ENCODE measurements at regions not wholly inside any gene's neighbourhood (a gene's known extent, or its start where the extent isn't known, plus 50 kb on each side); places are given as distances from the start of the nearest gene placed in this dataset.

DNA sequence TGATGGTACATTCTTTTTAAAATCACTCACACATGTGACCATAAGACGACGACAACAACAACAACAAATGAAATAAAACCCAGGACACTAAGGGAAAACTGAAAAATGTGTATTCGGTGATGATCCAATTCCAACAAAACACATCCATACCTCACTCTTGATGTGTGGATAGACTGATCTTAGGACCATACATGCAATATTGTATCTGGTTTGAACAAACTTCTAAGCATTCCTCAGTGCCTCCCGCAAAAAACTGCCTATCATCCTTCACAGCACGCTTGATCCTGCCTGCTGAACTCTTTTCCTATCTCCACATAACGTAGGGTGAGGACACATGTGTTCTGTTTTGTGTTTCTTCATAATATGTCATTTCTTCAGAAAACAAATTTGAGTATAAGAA lies 415.2 kb downstream of the KCTD12 start:
- DNase-seq, result no peak
- H3K9ac ChIP-seq (ENCODE audit: low read length), result no peak overlapping the region
- no peak overlapping the region for H3K27ac ChIP-seq (ENCODE audit: low read length)
- no peak for TF ChIP-seq EZH2 (optimal IDR thresholded peaks at IDR 0.05; ENCODE audit: low read depth, low read length)
- no peaks in the 10 kb centered on the region for H3K79me2 ChIP-seq (ENCODE audit: low read length)
- no peaks in the 10 kb centered on the region for H3F3A ChIP-seq (ENCODE audit: insufficient read depth, low read length)
- no peak overlapping the region for H3K4me3 ChIP-seq (ENCODE audit: low read length)
- H3K36me3 ChIP-seq (replicated peaks; ENCODE audit: insufficient read depth, low read length), result no peaks in the 10 kb centered on the region
- no peak overlapping the region for H2AFZ ChIP-seq (ENCODE audit: low read length)
- H4K20me1 ChIP-seq (ENCODE audit: insufficient read depth, low read length), result no peaks in the 10 kb centered on the region
- H3K9me3 ChIP-seq (replicated peaks; ENCODE audit: insufficient read depth, low read length), result no peaks in the 10 kb centered on the region
- no peaks in the 10 kb centered on the region for H3K27me3 ChIP-seq (replicated peaks; ENCODE audit: insufficient read depth, low read length)
- no peaks in the 10 kb centered on the region for H3K4me1 ChIP-seq (ENCODE audit: low read length)
- H3K4me2 ChIP-seq (ENCODE audit: low read depth, low read length), result no peak overlapping the region
- H3K9me2 ChIP-seq (replicated peaks; ENCODE audit: insufficient read depth, low read length), result no peaks in the 10 kb centered on the region

DNA sequence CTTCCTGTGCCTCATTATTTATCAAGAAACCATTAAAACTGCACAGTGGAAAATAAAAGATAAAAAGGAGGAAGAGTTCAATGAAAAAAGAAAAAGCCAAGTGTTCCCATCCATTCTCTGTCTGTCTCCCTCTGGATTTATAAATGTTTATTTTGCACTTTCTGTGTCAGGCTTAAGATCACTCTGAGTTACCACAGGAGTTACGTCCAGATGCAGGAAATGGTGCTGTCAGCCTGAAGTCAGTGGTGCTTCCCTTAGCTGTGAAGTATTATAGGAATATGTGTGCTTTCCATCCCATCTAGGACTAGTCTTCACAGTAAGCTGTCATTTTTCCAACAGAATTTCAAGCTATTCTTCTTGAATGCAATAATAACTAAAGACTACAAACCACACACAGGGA lies 420.2 kb downstream of the KCTD12 start:
- H3F3A ChIP-seq (ENCODE audit: insufficient read depth, low read length), result no peaks in the 10 kb centered on the region
- H3K36me3 ChIP-seq (replicated peaks; ENCODE audit: insufficient read depth, low read length), result no peaks in the 10 kb centered on the region
- H3K4me2 ChIP-seq (ENCODE audit: low read depth, low read length), result no peak overlapping the region
- no peaks in the 10 kb centered on the region for H3K9me3 ChIP-seq (replicated peaks; ENCODE audit: insufficient read depth, low read length)
- H3K9me2 ChIP-seq (replicated peaks; ENCODE audit: insufficient read depth, low read length), result no peaks in the 10 kb centered on the region
- H3K79me2 ChIP-seq (ENCODE audit: low read length), result no peaks in the 10 kb centered on the region
- H3K27ac ChIP-seq (ENCODE audit: low read length), result no peak overlapping the region
- no peaks in the 10 kb centered on the region for H3K27me3 ChIP-seq (replicated peaks; ENCODE audit: insufficient read depth, low read length)
- TF ChIP-seq EZH2 (optimal IDR thresholded peaks at IDR 0.05; ENCODE audit: low read depth, low read length) (no peak), EZH2phosphoT487 (IDR thresholded peaks at IDR 0.05; ENCODE audit: low read length) (no peak)
- TF ChIP-seq, protein P1, sequence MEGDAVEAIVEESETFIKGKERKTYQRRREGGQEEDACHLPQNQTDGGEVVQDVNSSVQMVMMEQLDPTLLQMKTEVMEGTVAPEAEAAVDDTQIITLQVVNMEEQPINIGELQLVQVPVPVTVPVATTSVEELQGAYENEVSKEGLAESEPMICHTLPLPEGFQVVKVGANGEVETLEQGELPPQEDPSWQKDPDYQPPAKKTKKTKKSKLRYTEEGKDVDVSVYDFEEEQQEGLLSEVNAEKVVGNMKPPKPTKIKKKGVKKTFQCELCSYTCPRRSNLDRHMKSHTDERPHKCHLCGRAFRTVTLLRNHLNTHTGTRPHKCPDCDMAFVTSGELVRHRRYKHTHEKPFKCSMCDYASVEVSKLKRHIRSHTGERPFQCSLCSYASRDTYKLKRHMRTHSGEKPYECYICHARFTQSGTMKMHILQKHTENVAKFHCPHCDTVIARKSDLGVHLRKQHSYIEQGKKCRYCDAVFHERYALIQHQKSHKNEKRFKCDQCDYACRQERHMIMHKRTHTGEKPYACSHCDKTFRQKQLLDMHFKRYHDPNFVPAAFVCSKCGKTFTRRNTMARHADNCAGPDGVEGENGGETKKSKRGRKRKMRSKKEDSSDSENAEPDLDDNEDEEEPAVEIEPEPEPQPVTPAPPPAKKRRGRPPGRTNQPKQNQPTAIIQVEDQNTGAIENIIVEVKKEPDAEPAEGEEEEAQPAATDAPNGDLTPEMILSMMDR (IDR thresholded peaks at IDR 0.05; ENCODE audit: low read length), result no peak
- H3K4me3 ChIP-seq (ENCODE audit: low read length), result no peak overlapping the region
- no peak overlapping the region for H2AFZ ChIP-seq (ENCODE audit: low read length)
- H4K20me1 ChIP-seq (ENCODE audit: insufficient read depth, low read length), result no peaks in the 10 kb centered on the region
- no peaks in the 10 kb centered on the region for H3K4me1 ChIP-seq (ENCODE audit: low read length)
- H3K9ac ChIP-seq (ENCODE audit: low read length), result no peak overlapping the region
- no peak for DNase-seq

DNA sequence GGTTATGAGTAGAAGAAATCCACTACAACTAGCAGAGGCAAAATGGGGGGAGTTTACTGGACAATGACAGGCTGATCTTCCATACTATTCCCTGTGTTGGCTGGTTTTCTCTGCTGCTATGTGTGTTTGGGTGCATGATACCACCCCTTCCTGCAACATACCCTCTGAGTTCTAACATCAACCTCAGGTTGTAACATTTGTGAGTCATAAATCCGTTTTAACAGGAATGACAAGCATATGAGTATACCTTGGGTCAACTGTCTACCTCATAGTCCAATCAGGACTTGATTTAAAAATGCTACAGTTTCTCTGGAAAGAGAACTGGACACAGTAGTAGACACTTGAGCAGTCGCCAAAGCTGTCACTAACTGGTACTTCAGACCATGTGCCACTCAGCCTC lies 422.9 kb downstream of the KCTD12 start:
- Histone ChIP-seq H3K4me3 (ENCODE audit: low read length) (no peak overlapping the region), H3K9ac (ENCODE audit: low read length) (no peak overlapping the region), H3F3A (ENCODE audit: insufficient read depth, low read length) (no peaks in the 10 kb centered on the region), H4K20me1 (ENCODE audit: insufficient read depth, low read length) (no peaks in the 10 kb centered on the region), H3K79me2 (ENCODE audit: low read length) (no peaks in the 10 kb centered on the region), H3K9me3 (replicated peaks; ENCODE audit: insufficient read depth, low read length) (no peaks in the 10 kb centered on the region), H2AFZ (ENCODE audit: low read length) (no peak overlapping the region), H3K4me1 (ENCODE audit: low read length) (no peaks in the 10 kb centered on the region), H3K4me2 (ENCODE audit: low read depth, low read length) (no peak overlapping the region), H3K36me3 (replicated peaks; ENCODE audit: insufficient read depth, low read length) (no peaks in the 10 kb centered on the region), H3K9me2 (replicated peaks; ENCODE audit: insufficient read depth, low read length) (no peaks in the 10 kb centered on the region), H3K27me3 (replicated peaks; ENCODE audit: insufficient read depth, low read length) (no peaks in the 10 kb centered on the region), H3K27ac (ENCODE audit: low read length) (no peak overlapping the region)
- no peak for DNase-seq
- TF ChIP-seq EZH2phosphoT487 (IDR thresholded peaks at IDR 0.05; ENCODE audit: low read length), result no peak
- no peak for TF ChIP-seq EZH2 (optimal IDR thresholded peaks at IDR 0.05; ENCODE audit: low read depth, low read length)
- TF ChIP-seq, protein P1 (IDR thresholded peaks at IDR 0.05; ENCODE audit: low read length), result no peak

DNA sequence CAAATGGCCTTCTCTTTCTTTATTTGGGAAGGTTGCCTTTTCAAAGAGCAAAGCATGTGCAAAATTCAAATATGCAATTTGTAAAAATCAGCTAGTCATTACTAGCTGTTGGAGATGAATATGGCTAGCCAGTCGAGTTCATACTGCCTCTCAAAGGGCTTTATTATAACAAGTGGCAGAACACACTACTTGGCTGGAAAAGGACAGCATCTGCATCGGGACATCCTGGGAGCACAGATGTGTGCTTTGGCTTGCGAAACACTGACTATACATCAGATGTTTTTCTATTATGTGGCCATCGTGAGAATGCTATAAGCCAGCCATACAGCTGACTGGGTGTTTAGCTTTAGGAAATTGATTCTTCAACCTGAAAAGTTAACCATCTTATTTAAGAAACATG lies 424.2 kb downstream of the KCTD12 start:
- H4K20me1 ChIP-seq (ENCODE audit: insufficient read depth, low read length), result no peaks in the 10 kb centered on the region
- DNase-seq, result no peak
- no peak overlapping the region for H2AFZ ChIP-seq (ENCODE audit: low read length)
- H3F3A ChIP-seq (ENCODE audit: insufficient read depth, low read length), result no peaks in the 10 kb centered on the region
- no peak overlapping the region for H3K4me3 ChIP-seq (ENCODE audit: low read length)
- no peak overlapping the region for H3K4me2 ChIP-seq (ENCODE audit: low read depth, low read length)
- no peaks in the 10 kb centered on the region for H3K9me2 ChIP-seq (replicated peaks; ENCODE audit: insufficient read depth, low read length)
- H3K4me1 ChIP-seq (ENCODE audit: low read length), result no peaks in the 10 kb centered on the region
- H3K9ac ChIP-seq (ENCODE audit: low read length), result no peak overlapping the region
- no peaks in the 10 kb centered on the region for H3K27me3 ChIP-seq (replicated peaks; ENCODE audit: insufficient read depth, low read length)
- TF ChIP-seq, protein P1 (IDR thresholded peaks at IDR 0.05; ENCODE audit: low read length), result no peak
- TF ChIP-seq EZH2 (optimal IDR thresholded peaks at IDR 0.05; ENCODE audit: low read depth, low read length), result no peak
- TF ChIP-seq EZH2phosphoT487 (IDR thresholded peaks at IDR 0.05; ENCODE audit: low read length), result no peak
- no peaks in the 10 kb centered on the region for H3K36me3 ChIP-seq (replicated peaks; ENCODE audit: insufficient read depth, low read length)
- no peaks in the 10 kb centered on the region for H3K9me3 ChIP-seq (replicated peaks; ENCODE audit: insufficient read depth, low read length)
- H3K79me2 ChIP-seq (ENCODE audit: low read length), result no peaks in the 10 kb centered on the region
- no peak overlapping the region for H3K27ac ChIP-seq (ENCODE audit: low read length)

Data from MM.1S (cell line).